HAP-1 (cell line): ENCODE measurements at regions not wholly inside any gene's neighbourhood (a gene's known extent, or its start where the extent isn't known, plus 50 kb on each side); places are given as distances from the start of the nearest gene placed in this dataset.
"Not testable (repeated sequence)": the region's sequence is repeated elsewhere in the genome, so short reads cannot be mapped to it uniquely, and the experiment has no call there.

ENCODE experiments used
- DNase-seq, 2 experiments: peaks; one replicate each; pipeline ENCODE4 v3.0.0-alpha.2; 2016 to 2020; ENCODE audit warnings: low spot score in 2 of 2
- H3K27me3 ChIP-seq: fragments of 250-450 bp; sonication (Bioruptor Pico); 2 replicates; pipeline ENCODE4 v1.5.1; 2020; ENCODE audit warnings: low read depth, mild to moderate bottlenecking, moderate library complexity
- H3K36me3 ChIP-seq: fragments of 250-450 bp; sonication (Bioruptor Pico); replicated peaks from 2 replicates; pipeline ENCODE4 v1.5.1; 2020; ENCODE audit warnings: mild to moderate bottlenecking
- H3K4me1 ChIP-seq: fragments of 250-450 bp; sonication (Bioruptor Pico); 2 replicates; pipeline ENCODE4 v1.5.1; 2020; ENCODE audit warnings: mild to moderate bottlenecking
- H3K4me3 ChIP-seq: fragments of 250-450 bp; sonication (Bioruptor Pico); 2 replicates; pipeline ENCODE4 v1.5.1; 2020; ENCODE audit warnings: mild to moderate bottlenecking, moderate library complexity
- H3K9me3 ChIP-seq: fragments of 250-450 bp; sonication (Bioruptor Pico); 2 replicates; pipeline ENCODE4 v1.5.1; 2020; ENCODE audit warnings: mild to moderate bottlenecking, moderate library complexity
- in situ Hi-C: fragments of 300-500 bp; cut with MboI; formaldehyde crosslinking; loops from 3 replicates; pipeline ENCODE4 v1.14.3; 2020; ENCODE audit warnings: low sequenced_read_pairs, inconsistent platforms, mixed read lengths

GRCh38 chr13:88752041-88752440, 1080.9 kb downstream of the SLITRK5 start:
- Histone ChIP-seq H3K4me1 (no peaks in the 10 kb centered on the region), H3K27me3 (no peaks in the 10 kb centered on the region), H3K4me3 (no peak overlapping the region), H3K36me3 (no peaks in the 10 kb centered on the region), H3K9me3 (no peaks in the 10 kb centered on the region)
- no peak for DNase-seq
- in situ Hi-C loops, result no loop called here

- H3K4me1 ChIP-seq, result no peaks in the 10 kb centered on the region
- H3K4me3 ChIP-seq, result no peak overlapping the region
Observed at GRCh38 chr13:88754141-88754540, 1083.0 kb downstream of the SLITRK5 start.

GRCh38 chr13:88761145-88761544, 1090.0 kb downstream of the SLITRK5 start:
- in situ Hi-C loops, result no loop called here

More at GRCh38 chr13:88754141-88754540, 1083.0 kb downstream of the SLITRK5 start:
- Histone ChIP-seq H3K9me3 (no peaks in the 10 kb centered on the region), H3K27me3 (no peaks in the 10 kb centered on the region), H3K36me3 (no peaks in the 10 kb centered on the region)
- no peak for DNase-seq
- in situ Hi-C loops, result no loop called here

GRCh38 chr13:88764103-88764502, 1092.9 kb downstream of the SLITRK5 start:
- no peaks in the 10 kb centered on the region for H3K9me3 ChIP-seq
- DNase-seq, result no peak
- no peaks in the 10 kb centered on the region for H3K36me3 ChIP-seq
- H3K4me3 ChIP-seq, result no peak overlapping the region
- in situ Hi-C loops, result no loop called here
- H3K27me3 ChIP-seq, result no peaks in the 10 kb centered on the region
- H3K4me1 ChIP-seq, result no peaks in the 10 kb centered on the region

More at GRCh38 chr13:88761145-88761544, 1090.0 kb downstream of the SLITRK5 start:
- Histone ChIP-seq H3K36me3 (no peaks in the 10 kb centered on the region), H3K9me3 (no peaks in the 10 kb centered on the region), H3K4me1 (no peaks in the 10 kb centered on the region), H3K4me3 (no peak overlapping the region), H3K27me3 (no peaks in the 10 kb centered on the region)
- no peak for DNase-seq

- H3K4me3 ChIP-seq, result no peak overlapping the region
- no peaks in the 10 kb centered on the region for H3K36me3 ChIP-seq
- in situ Hi-C loops, result no loop called here
- no peaks in the 10 kb centered on the region for H3K27me3 ChIP-seq
- no peaks in the 10 kb centered on the region for H3K9me3 ChIP-seq
- no peaks in the 10 kb centered on the region for H3K4me1 ChIP-seq
- no peak for DNase-seq
Observed at GRCh38 chr13:88800505-88800904, 1129.3 kb downstream of the SLITRK5 start.

GRCh38 chr13:88801361-88801760, 1130.2 kb downstream of the SLITRK5 start:
- DNase-seq, result no peak
- Histone ChIP-seq H3K27me3 (no peaks in the 10 kb centered on the region), H3K4me3 (no peak overlapping the region), H3K36me3 (no peaks in the 10 kb centered on the region), H3K9me3 (no peaks in the 10 kb centered on the region), H3K4me1 (no peaks in the 10 kb centered on the region)
- in situ Hi-C loops, result no loop called here

GRCh38 chr13:88802886-88803285, 1131.7 kb downstream of the SLITRK5 start:
- Histone ChIP-seq H3K4me3 (no peak overlapping the region), H3K9me3 (no peaks in the 10 kb centered on the region), H3K27me3 (no peaks in the 10 kb centered on the region), H3K4me1 (no peaks in the 10 kb centered on the region), H3K36me3 (no peaks in the 10 kb centered on the region)
- in situ Hi-C loops, result no loop called here
- DNase-seq, result no peak

GRCh38 chr13:88806438-88806837, 1135.3 kb downstream of the SLITRK5 start:
- Histone ChIP-seq H3K9me3 (no peaks in the 10 kb centered on the region; the same call in 1 of the 2 replicates), H3K4me3 (no peak overlapping the region), H3K36me3 (no peaks in the 10 kb centered on the region), H3K4me1 (no peaks in the 10 kb centered on the region), H3K27me3 (no peaks in the 10 kb centered on the region)
- DNase-seq, result no peak
- in situ Hi-C loops, result no loop called here

GRCh38 chr13:88817560-88817959, 1146.4 kb downstream of the SLITRK5 start:
- H3K4me1 ChIP-seq, result no peaks in the 10 kb centered on the region
- H3K9me3 ChIP-seq, result no peaks in the 10 kb centered on the region
- in situ Hi-C loops, result no loop called here
- H3K4me3 ChIP-seq, result no peak overlapping the region
- no peaks in the 10 kb centered on the region for H3K27me3 ChIP-seq
- DNase-seq, result no peak
- H3K36me3 ChIP-seq, result no peaks in the 10 kb centered on the region

- Histone ChIP-seq H3K36me3 (no peaks in the 10 kb centered on the region), H3K4me1 (no peaks in the 10 kb centered on the region), H3K27me3 (no peaks in the 10 kb centered on the region), H3K9me3 (no peaks in the 10 kb centered on the region), H3K4me3 (no peak overlapping the region)
- in situ Hi-C loops, result no loop called here
- DNase-seq, result no peak
Observed at GRCh38 chr13:88823114-88823513, 1151.9 kb downstream of the SLITRK5 start.

GRCh38 chr13:88824218-88824617, 1153.0 kb downstream of the SLITRK5 start:
- no peaks in the 10 kb centered on the region for H3K36me3 ChIP-seq
- no peaks in the 10 kb centered on the region for H3K27me3 ChIP-seq
- H3K4me1 ChIP-seq, result no peaks in the 10 kb centered on the region
- in situ Hi-C loops, result no loop called here
- DNase-seq, result no peak
- no peaks in the 10 kb centered on the region for H3K9me3 ChIP-seq
- H3K4me3 ChIP-seq, result no peak overlapping the region

GRCh38 chr13:88840085-88840484, 1168.9 kb downstream of the SLITRK5 start:
- H3K36me3 ChIP-seq, result no peaks in the 10 kb centered on the region
- H3K9me3 ChIP-seq, result no peaks in the 10 kb centered on the region
- H3K4me1 ChIP-seq, result no peaks in the 10 kb centered on the region
- no peak overlapping the region for H3K4me3 ChIP-seq
- no peaks in the 10 kb centered on the region for H3K27me3 ChIP-seq
- no peak for DNase-seq
- in situ Hi-C loops, result no loop called here

- in situ Hi-C loops, H3K4me1 ChIP-seq, H3K36me3 ChIP-seq, DNase-seq, H3K9me3 ChIP-seq, H3K27me3 ChIP-seq, H3K4me3 ChIP-seq: not testable (repeated sequence)
Observed at GRCh38 chr13:88852293-88852692, 1181.1 kb downstream of the SLITRK5 start.

- H3K9me3 ChIP-seq, result no peaks in the 10 kb centered on the region; the same call in 1 of the 2 replicates
- H3K4me3 ChIP-seq, result no peak overlapping the region
- H3K27me3 ChIP-seq, result no peaks in the 10 kb centered on the region
- no peaks in the 10 kb centered on the region for H3K4me1 ChIP-seq
- in situ Hi-C loops, result no loop called here
- no peak for DNase-seq
- H3K36me3 ChIP-seq, result no peaks in the 10 kb centered on the region
Observed at GRCh38 chr13:88857256-88857655, 1186.1 kb downstream of the SLITRK5 start.

GRCh38 chr13:88862095-88862620, 1191.0 kb downstream of the SLITRK5 start:
- H3K4me3 ChIP-seq, result no peak overlapping the region
- H3K9me3 ChIP-seq, result no peaks in the 10 kb centered on the region
- H3K27me3 ChIP-seq, result no peaks in the 10 kb centered on the region
- no peak for DNase-seq
- H3K36me3 ChIP-seq, result no peaks in the 10 kb centered on the region
- in situ Hi-C loops, result no loop called here
- H3K4me1 ChIP-seq, result no peaks in the 10 kb centered on the region
